H1 (cell line): ENCODE measurements at regions not wholly inside any gene's neighbourhood (a gene's known extent, or its start where the extent isn't known, plus 50 kb on each side); places are given as distances from the start of the nearest gene placed in this dataset.

Experiments
- BACH1 ChIP-seq: IDR thresholded peaks from 2 replicates; pipeline ENCODE4 v1.6.1; 2012; ENCODE audit warnings: low read length, improper control_type of control experiment
- FOSL1 ChIP-seq: IDR thresholded peaks from 2 replicates; pipeline ENCODE4 v1.6.1; 2011; ENCODE audit warnings: mild to moderate bottlenecking, low read depth, low read length, moderate library complexity; ENCODE audit not compliant: insufficient read depth
- KDM4A ChIP-seq: IDR thresholded peaks from one replicate; pipeline ENCODE4 v1.7.1; 2012; ENCODE audit warnings: low read depth, mild to moderate bottlenecking, moderate library complexity, low read length, inconsistent platforms; ENCODE audit not compliant: severe bottlenecking
- MAFK ChIP-seq: IDR thresholded peaks from 2 replicates; pipeline ENCODE4 v1.6.1; 2012; ENCODE audit warnings: low read depth, mild to moderate bottlenecking, improper control_type of control experiment, low read length
- POU5F1 ChIP-seq: IDR thresholded peaks from 2 replicates; pipeline ENCODE4 v1.6.1; 2011; ENCODE audit warnings: low read depth, mild to moderate bottlenecking, low read length, moderate library complexity

GRCh38 chr11:45062974-45063635 is 83.3 kb upstream of the PRDM11 start (continued):
- TF ChIP-seq BACH1, result no peak
- no peak for TF ChIP-seq POU5F1
- TF ChIP-seq FOSL1, result no peak
- no peak for TF ChIP-seq KDM4A
- no peak for TF ChIP-seq MAFK
